ENCODE measurements at regions not wholly inside any gene's neighbourhood (a gene's known extent, or its start where the extent isn't known, plus 50 kb on each side); places are given as distances from the start of the nearest gene placed in this dataset.

GRCh38 chr14:29098656-29099055 is 332.1 kb downstream of the FOXG1 start:
- TF ChIP-seq EGR1 (IDR thresholded peaks at IDR 0.05) (no peak), YY1 (IDR thresholded peaks at IDR 0.05; ENCODE audit: low read depth) (no peak), REST (IDR thresholded peaks at IDR 0.05; ENCODE audit: low read depth) (no peak), CREB1 (IDR thresholded peaks at IDR 0.05; ENCODE audit: low read depth) (no peak), EP300 (IDR thresholded peaks at IDR 0.05; ENCODE audit: borderline replicate concordance) (no peak), TCF12 (IDR thresholded peaks at IDR 0.05; ENCODE audit: low read depth) (no peak)

GRCh38 chr14:29102266-29102665 is 335.7 kb downstream of the FOXG1 start:
- TF ChIP-seq RAD21 (IDR thresholded peaks at IDR 0.05; ENCODE audit: low read depth) (no peak), EP300 (IDR thresholded peaks at IDR 0.05; ENCODE audit: borderline replicate concordance) (no peak), CREB1 (IDR thresholded peaks at IDR 0.05; ENCODE audit: low read depth) (no peak), TEAD4 (IDR thresholded peaks at IDR 0.05) (no peak), NFIC (IDR thresholded peaks at IDR 0.05) (no peak), TCF12 (IDR thresholded peaks at IDR 0.05; ENCODE audit: low read depth) (no peak), EGR1 (IDR thresholded peaks at IDR 0.05) (no peak), CEBPB (IDR thresholded peaks at IDR 0.05) (no peak), MAX (IDR thresholded peaks at IDR 0.05) (no peak)

GRCh38 chr14:29102996-29103395 is 336.4 kb downstream of the FOXG1 start:
- TF ChIP-seq CREB1 (IDR thresholded peaks at IDR 0.05; ENCODE audit: low read depth) (no peak), TAF1 (IDR thresholded peaks at IDR 0.05; ENCODE audit: low read depth) (no peak), FOXM1 (IDR thresholded peaks at IDR 0.05; ENCODE audit: borderline replicate concordance, low read depth) (no peak), USF1 (IDR thresholded peaks at IDR 0.05) (no peak)

GRCh38 chr14:29108908-29109307 is 342.3 kb downstream of the FOXG1 start:
- TF ChIP-seq RAD21 (IDR thresholded peaks at IDR 0.05; ENCODE audit: low read depth) (no peak), MAX (IDR thresholded peaks at IDR 0.05) (no peak), NFIC (IDR thresholded peaks at IDR 0.05) (no peak), FOXM1 (IDR thresholded peaks at IDR 0.05; ENCODE audit: borderline replicate concordance, low read depth) (no peak), CEBPB (IDR thresholded peaks at IDR 0.05) (no peak), ZBTB7A (IDR thresholded peaks at IDR 0.05; ENCODE audit: low read depth) (no peak), TCF12 (IDR thresholded peaks at IDR 0.05; ENCODE audit: low read depth) (no peak), TAF1 (IDR thresholded peaks at IDR 0.05; ENCODE audit: low read depth) (no peak), YY1 (IDR thresholded peaks at IDR 0.05; ENCODE audit: low read depth) (no peak), CREB1 (IDR thresholded peaks at IDR 0.05; ENCODE audit: low read depth) (no peak), REST (IDR thresholded peaks at IDR 0.05; ENCODE audit: low read depth) (no peak), EP300 (IDR thresholded peaks at IDR 0.05; ENCODE audit: borderline replicate concordance) (no peak)

GRCh38 chr14:29109589-29109988 is 343.0 kb downstream of the FOXG1 start:
- no peak for TF ChIP-seq MAX (IDR thresholded peaks at IDR 0.05)
- TF ChIP-seq NFIC (IDR thresholded peaks at IDR 0.05), result no peak
- no peak for TF ChIP-seq TCF12 (IDR thresholded peaks at IDR 0.05; ENCODE audit: low read depth)
- no peak for TF ChIP-seq CEBPB (IDR thresholded peaks at IDR 0.05)
- TF ChIP-seq FOXM1 (IDR thresholded peaks at IDR 0.05; ENCODE audit: borderline replicate concordance, low read depth), result no peak
- no peak for TF ChIP-seq REST (IDR thresholded peaks at IDR 0.05; ENCODE audit: low read depth)
- no peak for TF ChIP-seq USF1 (IDR thresholded peaks at IDR 0.05)
- TF ChIP-seq ZBTB7A (IDR thresholded peaks at IDR 0.05; ENCODE audit: low read depth), result no peak
